GM21529 (cell line): ENCODE measurements at regions not wholly inside any gene's neighbourhood (a gene's known extent, or its start where the extent isn't known, plus 50 kb on each side); places are given as distances from the start of the nearest gene placed in this dataset.

Source experiments
- ATAC-seq: cut with Tn5 transposase; IDR thresholded peaks from one replicate; pipeline ENCODE4 v1.9.1; 2021; ENCODE audit not compliant: unreplicated experiment

- ATAC-seq: no peak
These were observed 51.6 kb upstream of the SRGAP3 start for GRCh38 chr3:9301091-9301490.

- no peak for ATAC-seq
These were observed 52.4 kb upstream of the SRGAP3 start for GRCh38 chr3:9301798-9302197.

GRCh38 chr3:9302425-9303181, 53.2 kb upstream of the SRGAP3 start:
- ATAC-seq: peak; percentile 89

GRCh38 chr3:9308298-9308990, 54.4 kb upstream of the THUMPD3 start:
- no peak for ATAC-seq

GRCh38 chr3:9310043-9310442, 52.8 kb upstream of the THUMPD3 start:
- no peak for ATAC-seq

GRCh38 chr3:9311228-9311627, 51.6 kb upstream of the THUMPD3 start:
- no peak for ATAC-seq
